Heart left ventricle (tissue), 13 donors: ENCODE measurements at regions not wholly inside any gene's neighbourhood (a gene's known extent, or its start where the extent isn't known, plus 50 kb on each side); places are given as distances from the start of the nearest gene placed in this dataset.

Experiments used
- POLR2A ChIP-seq, 2 donors: fragments of 450-650 bp; IDR thresholded peaks; one replicate each; pipeline ENCODE4 v1.6.1; 2017; ENCODE audit warnings: antibody characterized with exemption in 2 of 2, mild to moderate bottlenecking in 2 of 2, moderate library complexity in 2 of 2
- TF ChIP-seq, protein P1 (sequence below), 12 donors: fragments of 200-600 bp; sonication (generic) in 4 of 12; IDR thresholded peaks; one replicate each; pipeline versions ENCODE4 v1.5.0 to v1.8.0; 2018 to 2022; ENCODE audit warnings: antibody characterized with exemption in 12 of 12, mild to moderate bottlenecking in 5 of 12
- donor health status: ischemic (EF 13 %, LVEDD 7.1; RV severe dilation, severe dysfunction).
- donor health status: DM: no; HTN: yes; CAD: no.
- donor health status: DM: no; HTN: no; CAD: no.
- donor health status: ischemic (EF 25% LVEDD 6.9; RV normal size, moderate dysfunction).
- donor health status: ischemic (EF 25% LVEDD 5.7; RV mildly dilated, moderate dysfunction).
- donor health status: ischemic (EF 35%, LVEDD 5.7; RV mildly dilated, moderate dysfunction).
- donor health status: nonischemic (EF 11% LVEDD 7.7; RV severe dilation, severe dysfunction).
- donor health status: DM: yes; HTN: yes; CAD: no.
- donor health status: PGD.
- donor health status: ischemic (EF 29% LVEDD 5.4; RV normal size, mild dysfunction).
- donor health status: nonischemic (EF 23%, LVEDD 6.1; RV moderate dilation, normal function).

DNA sequence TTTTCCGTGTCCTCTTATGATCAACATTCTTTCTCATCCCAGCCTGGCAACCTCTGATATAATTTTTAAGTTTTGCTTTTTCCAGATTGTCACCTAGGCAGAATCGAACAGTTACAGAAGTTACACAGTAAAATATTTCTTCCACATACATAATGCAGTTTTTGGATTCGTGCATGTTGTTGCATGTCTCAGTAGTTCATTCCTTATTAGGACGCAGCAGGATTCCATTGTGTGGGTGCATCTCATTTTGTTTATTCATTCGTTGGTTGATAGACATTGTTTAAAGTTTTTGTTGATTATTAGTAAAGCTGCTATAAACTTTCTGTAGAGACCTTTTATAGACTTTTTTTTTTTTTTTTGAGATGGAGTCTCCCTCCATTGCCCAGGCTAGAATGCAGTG lies 284.3 kb upstream of the FERMT1 start:
- TF ChIP-seq, protein P1, sequence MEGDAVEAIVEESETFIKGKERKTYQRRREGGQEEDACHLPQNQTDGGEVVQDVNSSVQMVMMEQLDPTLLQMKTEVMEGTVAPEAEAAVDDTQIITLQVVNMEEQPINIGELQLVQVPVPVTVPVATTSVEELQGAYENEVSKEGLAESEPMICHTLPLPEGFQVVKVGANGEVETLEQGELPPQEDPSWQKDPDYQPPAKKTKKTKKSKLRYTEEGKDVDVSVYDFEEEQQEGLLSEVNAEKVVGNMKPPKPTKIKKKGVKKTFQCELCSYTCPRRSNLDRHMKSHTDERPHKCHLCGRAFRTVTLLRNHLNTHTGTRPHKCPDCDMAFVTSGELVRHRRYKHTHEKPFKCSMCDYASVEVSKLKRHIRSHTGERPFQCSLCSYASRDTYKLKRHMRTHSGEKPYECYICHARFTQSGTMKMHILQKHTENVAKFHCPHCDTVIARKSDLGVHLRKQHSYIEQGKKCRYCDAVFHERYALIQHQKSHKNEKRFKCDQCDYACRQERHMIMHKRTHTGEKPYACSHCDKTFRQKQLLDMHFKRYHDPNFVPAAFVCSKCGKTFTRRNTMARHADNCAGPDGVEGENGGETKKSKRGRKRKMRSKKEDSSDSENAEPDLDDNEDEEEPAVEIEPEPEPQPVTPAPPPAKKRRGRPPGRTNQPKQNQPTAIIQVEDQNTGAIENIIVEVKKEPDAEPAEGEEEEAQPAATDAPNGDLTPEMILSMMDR (IDR thresholded peaks at IDR 0.05), result no peak
- no peak for TF ChIP-seq POLR2A (IDR thresholded peaks at IDR 0.05)
